ENCODE measurements at regions not wholly inside any gene's neighbourhood (a gene's known extent, or its start where the extent isn't known, plus 50 kb on each side); places are given as distances from the start of the nearest gene placed in this dataset.

DNA sequence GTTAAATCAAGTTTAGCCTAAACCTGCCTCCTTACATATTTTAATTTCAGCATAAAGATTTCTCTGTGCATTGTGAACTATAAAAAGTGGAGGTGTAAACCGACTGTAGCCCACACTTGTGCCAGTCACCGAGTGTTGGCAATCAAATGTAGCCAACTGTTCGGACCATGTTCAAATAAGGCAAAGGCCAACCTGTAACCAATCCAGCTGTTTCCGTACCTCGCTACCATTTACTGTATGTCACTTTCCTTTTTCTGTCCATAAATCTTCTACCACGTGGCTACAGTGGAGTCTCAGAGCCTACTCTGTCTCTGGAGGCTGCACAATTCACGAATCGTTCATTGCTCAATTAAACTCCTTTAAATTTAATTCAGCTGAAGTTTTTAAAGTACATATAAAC is 156.0 kb downstream of the SLC25A46 start:
- no peak overlapping the region for H3K27ac ChIP-seq
- TF ChIP-seq ZFX (IDR thresholded peaks at IDR 0.05) (no peak), CTCF (conservative IDR thresholded peaks at IDR 0.05) (no peak)

DNA sequence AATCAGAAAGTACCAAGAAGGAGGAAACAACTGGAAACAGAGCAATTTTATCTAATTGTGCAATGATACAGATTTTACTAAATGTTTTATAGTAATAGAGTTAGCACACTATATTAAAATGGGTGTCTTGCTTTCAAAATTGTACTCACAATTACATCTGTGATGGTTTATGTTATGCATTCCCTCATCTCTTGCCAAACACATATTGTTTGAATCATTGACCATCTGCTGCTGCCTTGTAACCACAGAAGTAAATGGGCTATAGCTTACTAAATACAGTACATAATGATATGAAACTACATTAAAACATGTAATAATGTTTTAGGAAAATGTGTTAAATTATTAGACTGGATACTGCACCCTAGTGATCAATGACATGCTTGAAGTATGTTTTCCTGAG is 158.1 kb downstream of the SLC25A46 start:
- no peak for TF ChIP-seq CTCF (conservative IDR thresholded peaks at IDR 0.05)
- no peak for TF ChIP-seq ZFX (IDR thresholded peaks at IDR 0.05)
- no peak overlapping the region for H3K27ac ChIP-seq

- H3K27ac ChIP-seq: no peak overlapping the region
- TF ChIP-seq CTCF (conservative IDR thresholded peaks at IDR 0.05) (no peak), ZFX (IDR thresholded peaks at IDR 0.05) (no peak)
Measured at GRCh38 chr5:110899566-110900412, 161.0 kb downstream of the SLC25A46 start.

DNA sequence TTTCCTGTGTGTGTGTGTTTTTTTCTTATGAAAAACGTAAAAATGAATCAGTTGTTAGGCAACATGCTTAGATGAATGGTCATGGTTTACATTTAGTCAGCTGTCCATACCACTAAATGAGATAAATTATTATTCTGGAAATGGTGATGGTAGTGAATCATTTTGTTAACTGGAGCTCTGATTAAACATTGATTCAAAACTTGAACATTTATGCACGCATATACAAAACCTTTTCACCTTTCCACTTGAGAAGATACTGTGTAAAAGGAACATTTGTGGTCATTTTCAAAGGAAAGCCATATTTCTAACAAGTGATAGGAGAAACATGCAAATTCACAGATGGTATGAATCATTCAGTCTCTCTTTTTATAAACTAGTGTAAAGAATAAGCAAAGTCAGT is 162.0 kb downstream of the SLC25A46 start:
- TF ChIP-seq CTCF (conservative IDR thresholded peaks at IDR 0.05): no peak
- TF ChIP-seq ZFX (IDR thresholded peaks at IDR 0.05): no peak
- H3K27ac ChIP-seq: no peak overlapping the region

- no peak overlapping the region for H3K27ac ChIP-seq
- no peak for TF ChIP-seq ZFX (IDR thresholded peaks at IDR 0.05)
- TF ChIP-seq CTCF (conservative IDR thresholded peaks at IDR 0.05): no peak
Measured at GRCh38 chr5:110903966-110904365, 165.2 kb downstream of the SLC25A46 start.

DNA sequence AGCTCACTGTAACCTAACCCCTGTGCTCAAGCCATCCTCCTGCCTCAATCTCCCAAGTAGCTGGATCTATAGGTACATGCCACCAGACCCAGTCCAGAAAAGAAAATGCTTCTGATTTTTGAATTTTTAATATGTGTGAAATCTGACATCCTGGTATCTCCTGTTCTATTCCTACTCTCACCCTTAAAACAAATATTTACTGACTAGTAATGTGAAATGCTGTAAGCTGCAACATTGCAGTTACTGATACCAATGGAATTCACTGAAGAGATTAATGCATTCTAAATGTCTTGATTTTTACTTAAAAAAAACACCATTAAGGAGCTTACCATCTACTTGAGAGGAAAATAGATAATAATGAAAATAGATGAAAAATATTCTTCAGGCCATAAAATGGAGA is 162.7 kb upstream of the TSLP start:
- TF ChIP-seq CTCF (conservative IDR thresholded peaks at IDR 0.05) (no peak), ZFX (IDR thresholded peaks at IDR 0.05) (no peak)
- no peak overlapping the region for H3K27ac ChIP-seq

DNA sequence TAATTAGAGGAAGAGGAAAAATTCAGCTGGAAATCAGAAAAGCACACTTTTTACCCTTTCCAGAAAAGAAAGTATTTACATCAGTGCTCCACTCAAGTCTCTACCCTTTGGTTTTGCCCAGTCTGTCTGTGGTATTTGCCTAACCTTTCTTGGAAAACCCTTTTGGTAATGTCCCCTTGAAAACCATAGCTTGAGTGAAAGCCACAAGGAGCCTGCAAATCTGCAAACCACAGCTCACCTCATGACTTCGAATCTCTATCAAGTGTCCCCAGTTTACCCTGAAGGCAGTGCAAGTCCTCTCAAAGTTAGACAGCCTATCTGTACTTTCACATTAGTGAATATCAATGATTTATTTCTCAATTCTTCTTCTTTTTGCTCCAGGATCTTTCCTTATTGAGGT is 162.1 kb upstream of the TSLP start:
- no peak overlapping the region for H3K27ac ChIP-seq
- TF ChIP-seq ZFX (IDR thresholded peaks at IDR 0.05) (no peak), CTCF (conservative IDR thresholded peaks at IDR 0.05) (no peak)

Measured in C4-2B (cell line).